A549 (cell line): ENCODE measurements at regions not wholly inside any gene's neighbourhood (a gene's known extent, or its start where the extent isn't known, plus 50 kb on each side); places are given as distances from the start of the nearest gene placed in this dataset.
"Not testable (repeated sequence)": the region's sequence is repeated elsewhere in the genome, so short reads cannot be mapped to it uniquely, and the experiment has no call there.

Source experiments
- ATAC-seq, 2 experiments: fragments of 200-7000 bp in 1 of 2; fragments of >200 bp in 1 of 2; cut with Nextera tagmentation in 1 of 2; cut with Tn5 transposase in 1 of 2; 3 replicates each; pipeline versions ENCODE4 v1.8.0 to v1.9.1; 2018 to 2020; ENCODE audit warnings: mild to moderate bottlenecking in 1 of 2, moderate library complexity in 1 of 2
- CTCF ChIA-PET: fragments of 300-600 bp; sonication (Branson Sonifier 250); formaldehyde crosslinking; extraction: SDS; loops from one replicate; lab custom pipeline; 2021; ENCODE audit warnings: antibody characterized with exemption, inconsistent platforms; lab: Yijun Ruan, JAX
- POLR2A ChIA-PET: fragments of 350-600 bp; formaldehyde crosslinking; extraction: SDS; loops from one replicate; lab custom pipeline; 2021; ENCODE audit warnings: antibody characterized with exemption, inconsistent platforms; lab: Yijun Ruan, JAX
- DNase-seq, 2 experiments: peaks; one replicate each; pipeline versions ENCODE4 v3.0.0 to v3.0.0-alpha.2; 2011 to 2016; ENCODE audit warnings: low read depth in 1 of 2, low spot score in 1 of 2
- FAIRE-seq: peaks from 2 replicates; lab custom pipeline; 2011; peaks lifted over from hg19 to GRCh38; lab: Jason Lieb, UNC
- H3K27ac ChIP-seq, 2 experiments: fragments of >200 bp; sonication (Bioruptor Twin); formaldehyde crosslinking; 3 replicates each; pipeline ENCODE4 v1.5.1; 2016 to 2017
- H3K4me1 ChIP-seq: fragments of >200 bp; sonication (Bioruptor Twin); formaldehyde crosslinking; 3 replicates; pipeline ENCODE4 v1.6.1; 2016
- H3K4me2 ChIP-seq: fragments of >200 bp; sonication (Bioruptor Twin); formaldehyde crosslinking; 3 replicates; pipeline ENCODE4 v1.6.1; 2016
- H3K4me3 ChIP-seq: fragments of >200 bp; sonication (Bioruptor Twin); formaldehyde crosslinking; 3 replicates; pipeline ENCODE4 v1.5.1; 2016
- H3K9me3 ChIP-seq: fragments of >200 bp; sonication (Bioruptor Twin); formaldehyde crosslinking; 3 replicates; pipeline ENCODE4 v1.6.1; 2016
- BCL3 ChIP-seq: fragments of >200 bp; sonication (Bioruptor Twin); formaldehyde crosslinking; IDR thresholded peaks from 3 replicates; pipeline ENCODE4 v1.6.1; 2016
- BHLHE40 ChIP-seq: IDR thresholded peaks from 2 replicates; pipeline ENCODE4 v1.6.1; 2012; ENCODE audit warnings: low read depth, low read length, inconsistent platforms
- CHD4 ChIP-seq: fragments of 200-600 bp; sonication (generic); IDR thresholded peaks from 2 replicates; pipeline ENCODE4 v1.6.1; 2016; ENCODE audit warnings: antibody characterized with exemption, mild to moderate bottlenecking, borderline replicate concordance
- ELK1 ChIP-seq: fragments of 150-350 bp; IDR thresholded peaks from 2 replicates; pipeline ENCODE4 v1.6.1; 2014; ENCODE audit warnings: low read depth, mild to moderate bottlenecking, low read length
- FOSB ChIP-seq: fragments of 250-450 bp; sonication (Bioruptor Pico); IDR thresholded peaks from 2 replicates; pipeline ENCODE4 v1.5.0; 2020; ENCODE audit warnings: mild to moderate bottlenecking, moderate library complexity
- FOXS1 ChIP-seq: fragments of 250-450 bp; sonication (Bioruptor Pico); IDR thresholded peaks from 2 replicates; pipeline ENCODE4 v1.5.0; 2020; ENCODE audit warnings: mild to moderate bottlenecking, moderate library complexity
- HES2 ChIP-seq: fragments of >200 bp; sonication (Bioruptor Twin); formaldehyde crosslinking; IDR thresholded peaks from 2 replicates; pipeline ENCODE4 v1.6.1; 2016
- HMGXB4 ChIP-seq: fragments of 250-450 bp; sonication (Bioruptor Pico); IDR thresholded peaks from 2 replicates; pipeline ENCODE4 v1.5.0; 2021; ENCODE audit warnings: mild to moderate bottlenecking, moderate library complexity, borderline replicate concordance
- HOXB13 ChIP-seq: fragments of 250-450 bp; sonication (Bioruptor Pico); IDR thresholded peaks from 2 replicates; pipeline ENCODE4 v1.5.0; 2020; ENCODE audit warnings: low read depth, mild to moderate bottlenecking, moderate library complexity
- MAZ ChIP-seq: fragments of 150-350 bp; IDR thresholded peaks from 2 replicates; pipeline ENCODE4 v1.6.1; 2014; ENCODE audit warnings: antibody characterized with exemption, low read depth, low read length, borderline replicate concordance
- MYC ChIP-seq: IDR thresholded peaks from 2 replicates; pipeline ENCODE4 v1.6.1; 2012; ENCODE audit warnings: mild to moderate bottlenecking, inconsistent platforms, low read length, improper control_type of control experiment, borderline replicate concordance
- NPAS2 ChIP-seq: fragments of 250-450 bp; sonication (Bioruptor Pico); IDR thresholded peaks from 2 replicates; pipeline ENCODE4 v1.8.0; 2022; ENCODE audit warnings: mild to moderate bottlenecking, moderate library complexity, borderline replicate concordance
- POLR2AphosphoS2 ChIP-seq: conservative IDR thresholded peaks from 2 replicates; pipeline ENCODE4 v1.6.1; 2012; ENCODE audit warnings: low read length, improper control_type of control experiment, inconsistent platforms
- RAD21 ChIP-seq, 2 experiments: fragments of >200 bp in 1 of 2; sonication (Bioruptor Twin) in 1 of 2; formaldehyde crosslinking in 1 of 2; IDR thresholded peaks in 1 of 2; conservative IDR thresholded peaks in 1 of 2; 2 replicates in 1 of 2; 3 replicates in 1 of 2; pipeline ENCODE4 v1.6.1; 2012 to 2018; ENCODE audit warnings: inconsistent platforms in 1 of 2
- ZNF302 ChIP-seq: fragments of 250-450 bp; sonication (Bioruptor Pico); IDR thresholded peaks from 2 replicates; pipeline ENCODE4 v1.9.0; 2021; ENCODE audit warnings: inconsistent platforms, mild to moderate bottlenecking, moderate library complexity
- WGBS: methylation state at CpG from one replicate; pipeline ENCODE4 v1.1.6; 2017; ENCODE audit errors: missing lambda C conversion rate; 5-methylcytosine and 5-hydroxymethylcytosine counted together
- small RNA-seq, 6 experiments: library from RNA; depleted of rRNA; stranded (forward); fragments of <200 nt; gene quantifications; one replicate each; pipeline ENCODE3, GENCODE V24; 2012

- ATAC-seq (no peak), DNase-seq (no peak), FAIRE-seq (no peak)
- Histone ChIP-seq H3K4me2 (no peak overlapping the region), H3K27ac (no peak overlapping the region), H3K4me3 (no peak overlapping the region), H3K9me3 (no peaks in the 10 kb centered on the region), H3K4me1 (no peaks in the 10 kb centered on the region)
- CTCF ChIA-PET: no interaction called here
- POLR2A ChIA-PET: no interaction called here
- TF ChIP-seq HOXB13 (CRISPR knock-in tag) (no peak), RAD21 (conservative IDR thresholded peaks at IDR 0.05 in 1 of 2, IDR thresholded peaks at IDR 0.05 in 1 of 2) (no peak), NPAS2 (CRISPR knock-in tag) (no peak), POLR2AphosphoS2 (no peak), BHLHE40 (no peak), BCL3 (no peak), CHD4 (no peak), HMGXB4 (CRISPR knock-in tag) (no peak), FOXS1 (no peak)
- WGBS: 51% methylated on average over 3 of the region's 3 CpGs
These were observed 62.4 kb upstream of the GMDS start for GRCh38 chr6:2307799-2308198.

GRCh38 chr6:2305951-2306350 lies 60.5 kb upstream of the GMDS start:
- TF ChIP-seq MYC: no peak
- no peak for TF ChIP-seq FOSB
- no peak for TF ChIP-seq HOXB13 (CRISPR knock-in tag)
- no peak for TF ChIP-seq MAZ
- no peak for TF ChIP-seq HES2
- TF ChIP-seq ELK1: no peak
- no peak overlapping the region for H3K4me3 ChIP-seq
- DNase-seq: no peak
- ChIA-PET POLR2A (no interaction called here), CTCF (no interaction called here)
- 55% methylated on average over 5 of the region's 5 CpGs for whole genome bisulfite sequencing
- FAIRE-seq: no peak
- H3K4me1 ChIP-seq: no peaks in the 10 kb centered on the region
- H3K27ac ChIP-seq: no peak overlapping the region
- no peak for ATAC-seq
- H3K9me3 ChIP-seq: no peaks in the 10 kb centered on the region
- no peak overlapping the region for H3K4me2 ChIP-seq

GRCh38 chr6:2302482-2302881 lies 57.1 kb upstream of the GMDS start:
- CTCF ChIA-PET: interaction anchor here (0.5 kb wide), 1 partner anchor 106 kb away, joined by 3 read pairs; no protein-coding TSS in a partner anchor
- ATAC-seq, H3K4me3 ChIP-seq, H3K9me3 ChIP-seq, H3K4me1 ChIP-seq, FAIRE-seq, DNase-seq, POLR2A ChIA-PET, H3K4me2 ChIP-seq, H3K27ac ChIP-seq: not testable (repeated sequence)
- 74% methylated on average over 5 of the region's 5 CpGs for WGBS

GRCh38 chr6:2296781-2297180 lies 51.4 kb upstream of the GMDS start:
- WGBS: 61% methylated on average over 2 of the region's 2 CpGs
- DNase-seq (no peak), ATAC-seq (no peak), FAIRE-seq (no peak)
- H3K4me2 ChIP-seq: no peak overlapping the region
- TF ChIP-seq NPAS2 (CRISPR knock-in tag) (no peak), ZNF302 (CRISPR knock-in tag) (no peak)
- no peak overlapping the region for H3K27ac ChIP-seq
- H3K4me1 ChIP-seq: no peaks in the 10 kb centered on the region
- ChIA-PET CTCF (no interaction called here), POLR2A (no interaction called here)
- no peak overlapping the region for H3K4me3 ChIP-seq
- peaks cover 2% of the 10 kb centered on the region; the same call in 2 of the 3 replicates for H3K9me3 ChIP-seq

Small RNA genes lying in the stretch of these regions (small RNA-seq; reads per million reads assigned to genes)
- 0 reads per million in 6 experiments for gene HMGN2P28
